ENCODE measurements at regions not wholly inside any gene's neighbourhood (a gene's known extent, or its start where the extent isn't known, plus 50 kb on each side); places are given as distances from the start of the nearest gene placed in this dataset.

- no peak overlapping the region for H3K4me3 ChIP-seq (replicated peaks; ENCODE audit: insufficient read depth, low read length)
- DNase-seq (ENCODE audit: low read depth in 1 of 2, low spot score in 1 of 2), result no peak
- H3K27ac ChIP-seq (replicated peaks), result no peak overlapping the region
- H3K27me3 ChIP-seq (ENCODE audit: insufficient read depth, poor library complexity, severe bottlenecking), result no peaks in the 10 kb centered on the region
- TF ChIP-seq CTCF (IDR thresholded peaks at IDR 0.05; ENCODE audit: insufficient read depth, low read length) (no peak), POLR2AphosphoS5 (IDR thresholded peaks at IDR 0.05; ENCODE audit: low read depth) (no peak), REST (IDR thresholded peaks at IDR 0.05; ENCODE audit: insufficient replicate concordance, low read depth) (no peak), GABPA (IDR thresholded peaks at IDR 0.05; ENCODE audit: low read depth) (no peak), SPI1 (IDR thresholded peaks at IDR 0.05; ENCODE audit: borderline replicate concordance, low read depth) (no peak)
Measured at GRCh38 chr1:185601189-185601588, 133.0 kb upstream of the HMCN1 start.

- Histone ChIP-seq H3K27me3 (ENCODE audit: insufficient read depth, poor library complexity, severe bottlenecking) (no peaks in the 10 kb centered on the region), H3K4me3 (replicated peaks; ENCODE audit: insufficient read depth, low read length) (no peak overlapping the region), H3K27ac (replicated peaks) (no peak overlapping the region)
- TF ChIP-seq POLR2AphosphoS5 (IDR thresholded peaks at IDR 0.05; ENCODE audit: low read depth), result no peak
- no peak for TF ChIP-seq GABPA (IDR thresholded peaks at IDR 0.05; ENCODE audit: low read depth)
- no peak for TF ChIP-seq SPI1 (IDR thresholded peaks at IDR 0.05; ENCODE audit: borderline replicate concordance, low read depth)
- no peak for TF ChIP-seq CTCF (IDR thresholded peaks at IDR 0.05; ENCODE audit: insufficient read depth, low read length)
- DNase-seq (ENCODE audit: low read depth in 1 of 2, low spot score in 1 of 2), result no peak
Measured at GRCh38 chr1:185600641-185601040, 133.6 kb upstream of the HMCN1 start.

GRCh38 chr1:185598332-185598731 lies 135.9 kb upstream of the HMCN1 start:
- Histone ChIP-seq H3K4me3 (replicated peaks; ENCODE audit: insufficient read depth, low read length) (no peak overlapping the region), H3K27me3 (ENCODE audit: insufficient read depth, poor library complexity, severe bottlenecking) (no peaks in the 10 kb centered on the region), H3K27ac (replicated peaks) (peak overlapping the region; percentile 40)
- TF ChIP-seq SPI1 (IDR thresholded peaks at IDR 0.05; ENCODE audit: borderline replicate concordance, low read depth), result no peak
- no peak for TF ChIP-seq GABPA (IDR thresholded peaks at IDR 0.05; ENCODE audit: low read depth)
- TF ChIP-seq POLR2AphosphoS5 (IDR thresholded peaks at IDR 0.05; ENCODE audit: low read depth), result no peak
- no peak for TF ChIP-seq CTCF (IDR thresholded peaks at IDR 0.05; ENCODE audit: insufficient read depth, low read length)
- TF ChIP-seq REST (IDR thresholded peaks at IDR 0.05; ENCODE audit: insufficient replicate concordance, low read depth), result no peak
- peak in 1 of 2 experiments; percentile 24 for DNase-seq (ENCODE audit: low read depth in 1 of 2, low spot score in 1 of 2)

Data from HL-60 (cell line).